Mesenchymal stem cell (in vitro differentiated cells and primary cell): ENCODE measurements at regions not wholly inside any gene's neighbourhood (a gene's known extent, or its start where the extent isn't known, plus 50 kb on each side); places are given as distances from the start of the nearest gene placed in this dataset.

ENCODE experiments used
- DNase-seq: peaks from one replicate; pipeline ENCODE4 v3.0.0-alpha.2; 2013
- H2AFZ ChIP-seq: one replicate; pipeline ENCODE4 v1.6.1; 2013; ENCODE audit warnings: low read depth, mild to moderate bottlenecking, control low read depth, inconsistent platforms, low read length, moderate library complexity
- H2AK5ac ChIP-seq: 2 replicates; pipeline ENCODE4 v1.6.1; 2013; ENCODE audit warnings: low read length, moderate library complexity, mild to moderate bottlenecking, inconsistent platforms; ENCODE audit not compliant: severe bottlenecking
- H2BK120ac ChIP-seq: one replicate; pipeline ENCODE4 v1.6.1; 2013; ENCODE audit warnings: low read depth, mild to moderate bottlenecking, inconsistent platforms, low read length, moderate library complexity
- H2BK12ac ChIP-seq, 2 experiments: one replicate each; pipeline ENCODE4 v1.6.1; 2013; ENCODE audit warnings: inconsistent platforms in 2 of 2, low read length in 2 of 2, mild to moderate bottlenecking in 2 of 2, moderate library complexity in 2 of 2, control low read depth in 1 of 2
- H2BK15ac ChIP-seq: one replicate; pipeline ENCODE4 v1.6.1; 2013; ENCODE audit warnings: mild to moderate bottlenecking, low read depth, inconsistent platforms; ENCODE audit not compliant: poor library complexity, severe bottlenecking
- H2BK5ac ChIP-seq: 2 replicates; pipeline ENCODE4 v1.6.1; 2013; ENCODE audit warnings: low read depth, mild to moderate bottlenecking, low read length, control low read depth, inconsistent platforms; ENCODE audit not compliant: poor library complexity, severe bottlenecking
- H3K14ac ChIP-seq, 2 experiments: one replicate each; pipeline ENCODE4 v1.6.1; 2013; ENCODE audit warnings: inconsistent platforms in 2 of 2, low read length in 2 of 2, control low read depth in 1 of 2, mild to moderate bottlenecking in 1 of 2, moderate library complexity in 1 of 2
- H3K18ac ChIP-seq, 2 experiments: one replicate each; pipeline ENCODE4 v1.6.1; 2013; ENCODE audit warnings: inconsistent platforms in 2 of 2, low read length in 2 of 2, control low read depth in 1 of 2, low read depth in 1 of 2, mild to moderate bottlenecking in 1 of 2
- H3K23ac ChIP-seq, 2 experiments: one replicate each; pipeline ENCODE4 v1.6.1; 2013; ENCODE audit warnings: inconsistent platforms in 2 of 2, low read length in 2 of 2, mild to moderate bottlenecking in 2 of 2, moderate library complexity in 2 of 2, control low read depth in 1 of 2
- H3K27ac ChIP-seq: 2 replicates; pipeline ENCODE4 v1.5.1; 2013; ENCODE audit warnings: mild to moderate bottlenecking, moderate library complexity, low read length, control low read depth, inconsistent platforms; ENCODE audit not compliant: poor library complexity, severe bottlenecking
- H3K27me3 ChIP-seq, 2 experiments: 2 replicates each; pipeline versions ENCODE4 v1.6.1 to v1.7.0; 2013; ENCODE audit warnings: low read length in 2 of 2, mild to moderate bottlenecking in 2 of 2, moderate library complexity in 2 of 2, control low read depth in 1 of 2, inconsistent platforms in 1 of 2; ENCODE audit not compliant: control insufficient read depth in 1 of 2, insufficient read depth in 1 of 2
- H3K36me3 ChIP-seq, 2 experiments: 2 replicates each; pipeline versions ENCODE4 v1.6.1 to v1.7.0; 2013; ENCODE audit warnings: low read length in 2 of 2, control low read depth in 1 of 2, inconsistent platforms in 1 of 2, low read depth in 1 of 2, mild to moderate bottlenecking in 1 of 2; ENCODE audit not compliant: insufficient read depth in 2 of 2, control insufficient read depth in 1 of 2
- H3K4ac ChIP-seq, 2 experiments: one replicate each; pipeline ENCODE4 v1.6.1; 2013; ENCODE audit warnings: inconsistent platforms in 2 of 2, low read length in 2 of 2, mild to moderate bottlenecking in 2 of 2, moderate library complexity in 2 of 2, control low read depth in 1 of 2, low read depth in 1 of 2
- H3K4me1 ChIP-seq: 2 replicates; pipeline ENCODE4 v1.6.1; 2013; ENCODE audit warnings: low read depth, low read length, control low read depth; ENCODE audit not compliant: control insufficient read depth, insufficient read depth
- H3K4me2 ChIP-seq: 2 replicates; pipeline ENCODE4 v1.6.1; 2013; ENCODE audit warnings: low read length, mild to moderate bottlenecking, inconsistent platforms; ENCODE audit not compliant: poor library complexity, severe bottlenecking
- H3K4me3 ChIP-seq, 2 experiments: 2 replicates each; pipeline versions ENCODE4 v1.5.1 to v1.7.0; 2013; ENCODE audit warnings: low read length in 2 of 2, mild to moderate bottlenecking in 2 of 2, control low read depth in 1 of 2, low read depth in 1 of 2; ENCODE audit not compliant: insufficient read depth in 1 of 2
- H3K79me1 ChIP-seq: replicated peaks from 2 replicates; pipeline ENCODE4 v1.6.1; 2013; ENCODE audit warnings: mild to moderate bottlenecking, control low read depth, low read length, inconsistent platforms; ENCODE audit not compliant: poor library complexity, severe bottlenecking
- H3K9ac ChIP-seq: 2 replicates; pipeline ENCODE4 v1.7.0; 2013; ENCODE audit warnings: mild to moderate bottlenecking, low read length, moderate library complexity
- H3K9me3 ChIP-seq: 2 replicates; pipeline ENCODE4 v1.7.0; 2013; ENCODE audit warnings: mild to moderate bottlenecking, low read length; ENCODE audit not compliant: control insufficient read depth
- H4K8ac ChIP-seq: one replicate; pipeline ENCODE4 v1.6.1; 2013; ENCODE audit warnings: inconsistent platforms, mild to moderate bottlenecking, low read length, moderate library complexity
- H4K91ac ChIP-seq: one replicate; pipeline ENCODE4 v1.6.1; 2013; ENCODE audit warnings: mild to moderate bottlenecking, low read length, inconsistent platforms
- WGBS: methylation state at CpG from one replicate; pipeline ENCODE4 v1.1.7; 2013; ENCODE audit warnings: mixed read lengths; 5-methylcytosine and 5-hydroxymethylcytosine counted together

GRCh38 chr1:187685333-187685732 lies 856.6 kb downstream of the PLA2G4A start:
- Histone ChIP-seq H3K79me1 (no peaks in the 10 kb centered on the region), H2BK120ac (no peak overlapping the region), H2BK5ac (no peak overlapping the region), H4K8ac (no peak overlapping the region), H2BK12ac (peak overlapping the region in 1 of 2 experiments; percentile 47), H3K36me3 (no peaks in the 10 kb centered on the region), H3K9ac (no peak overlapping the region), H3K4ac (no peak overlapping the region), H3K18ac (no peak overlapping the region), H3K4me2 (no peak overlapping the region), H2BK15ac (no peak overlapping the region), H2AFZ (no peak overlapping the region), H4K91ac (no peak overlapping the region), H3K9me3 (no peaks in the 10 kb centered on the region), H3K27me3 (no peaks in the 10 kb centered on the region), H3K27ac (no peak overlapping the region), H3K4me3 (no peak overlapping the region), H3K23ac (no peak overlapping the region), H2AK5ac (no peak overlapping the region), H3K14ac (no peak overlapping the region), H3K4me1 (no peaks in the 10 kb centered on the region)
- DNase-seq = peak; percentile 80

- no peaks in the 10 kb centered on the region for H3K79me1 ChIP-seq
- no peak overlapping the region for H2BK12ac ChIP-seq
- no peak overlapping the region for H3K9ac ChIP-seq
- H3K27me3 ChIP-seq = no peaks in the 10 kb centered on the region
- H2BK5ac ChIP-seq = no peak overlapping the region
- H3K4me1 ChIP-seq = no peaks in the 10 kb centered on the region
- H3K4me2 ChIP-seq = no peak overlapping the region
- H3K4me3 ChIP-seq = no peak overlapping the region
- H4K8ac ChIP-seq = no peak overlapping the region
- no peak overlapping the region for H3K14ac ChIP-seq
- H3K27ac ChIP-seq = no peak overlapping the region
- no peaks in the 10 kb centered on the region for H3K36me3 ChIP-seq
- no peak overlapping the region for H2AFZ ChIP-seq
- no peak overlapping the region for H3K23ac ChIP-seq
- H3K9me3 ChIP-seq = no peaks in the 10 kb centered on the region
- no peak overlapping the region for H4K91ac ChIP-seq
- H3K4ac ChIP-seq = no peak overlapping the region
- no peak overlapping the region for H2AK5ac ChIP-seq
- peak; percentile 6 for DNase-seq
- H3K18ac ChIP-seq = no peak overlapping the region
- no peak overlapping the region for H2BK15ac ChIP-seq
- H2BK120ac ChIP-seq = no peak overlapping the region
Measured at GRCh38 chr1:187689129-187689528, 860.4 kb downstream of the PLA2G4A start.

- no peak overlapping the region for H3K27ac ChIP-seq
- no peaks in the 10 kb centered on the region for H3K27me3 ChIP-seq
- no peak overlapping the region for H3K23ac ChIP-seq
- H3K9me3 ChIP-seq = no peaks in the 10 kb centered on the region
- H3K4me3 ChIP-seq = no peak overlapping the region
- H2BK15ac ChIP-seq = no peak overlapping the region
- no peak overlapping the region for H2BK12ac ChIP-seq
- WGBS = 6% methylated on average over 2 of the region's 2 CpGs
- H3K79me1 ChIP-seq = no peaks in the 10 kb centered on the region
- no peak overlapping the region for H3K9ac ChIP-seq
- no peak overlapping the region for H3K14ac ChIP-seq
- H4K91ac ChIP-seq = no peak overlapping the region
- no peaks in the 10 kb centered on the region for H3K36me3 ChIP-seq
- no peak overlapping the region for H2AFZ ChIP-seq
- H3K4ac ChIP-seq = no peak overlapping the region
- peaks cover 4% of the 10 kb centered on the region for H3K4me1 ChIP-seq
- peak; percentile 67 for DNase-seq
- H2BK120ac ChIP-seq = no peak overlapping the region
- no peak overlapping the region for H2AK5ac ChIP-seq
- no peak overlapping the region for H3K4me2 ChIP-seq
- no peak overlapping the region for H3K18ac ChIP-seq
- no peak overlapping the region for H4K8ac ChIP-seq
- no peak overlapping the region for H2BK5ac ChIP-seq
Measured at GRCh38 chr1:187691439-187691838, 862.7 kb downstream of the PLA2G4A start.

GRCh38 chr1:187692799-187693198 lies 864.0 kb downstream of the PLA2G4A start:
- DNase-seq = no peak
- no peak overlapping the region for H2BK15ac ChIP-seq
- no peak overlapping the region for H2BK5ac ChIP-seq
- H3K4me2 ChIP-seq = no peak overlapping the region
- H3K27ac ChIP-seq = no peak overlapping the region
- H3K9ac ChIP-seq = no peak overlapping the region
- H4K91ac ChIP-seq = no peak overlapping the region
- H3K79me1 ChIP-seq = no peaks in the 10 kb centered on the region
- peak overlapping the region in 1 of 2 experiments; percentile 9 for H2BK12ac ChIP-seq
- no peak overlapping the region for H4K8ac ChIP-seq
- no peaks in the 10 kb centered on the region for H3K36me3 ChIP-seq
- no peak overlapping the region for H2AFZ ChIP-seq
- no peak overlapping the region for H3K18ac ChIP-seq
- peaks cover 4% of the 10 kb centered on the region for H3K4me1 ChIP-seq
- no peak overlapping the region for H3K14ac ChIP-seq
- no peak overlapping the region for H2AK5ac ChIP-seq
- H3K4ac ChIP-seq = no peak overlapping the region
- H2BK120ac ChIP-seq = no peak overlapping the region
- 80% methylated on average over 5 of the region's 5 CpGs for WGBS
- no peaks in the 10 kb centered on the region for H3K9me3 ChIP-seq
- no peak overlapping the region for H3K23ac ChIP-seq
- H3K27me3 ChIP-seq = no peaks in the 10 kb centered on the region
- H3K4me3 ChIP-seq = no peak overlapping the region
